NCI-H82 (cell line): ENCODE measurements at regions not wholly inside any gene's neighbourhood (a gene's known extent, or its start where the extent isn't known, plus 50 kb on each side); places are given as distances from the start of the nearest gene placed in this dataset.

Experiments
- DNase-seq: peaks from one replicate; lab custom pipeline; 2025; lab: John Stamatoyannopoulos, UW

- DNase-seq, result peak; percentile 40
These were observed 70.8 kb upstream of the PCDH20 start for GRCh38 chr13:61486496-61486895.

- no peak for DNase-seq
These were observed 69.6 kb upstream of the PCDH20 start for GRCh38 chr13:61485128-61485765.

- DNase-seq, result no peak
These were observed 62.0 kb upstream of the PCDH20 start for GRCh38 chr13:61477619-61478018.

- no peak for DNase-seq
These were observed 55.1 kb upstream of the PCDH20 start for GRCh38 chr13:61470786-61471185.

GRCh38 chr13:61466280-61466679, 50.6 kb upstream of the PCDH20 start:
- DNase-seq, result peak; percentile 49
